Chondrocyte (in vitro differentiated cells): ENCODE measurements at regions not wholly inside any gene's neighbourhood (a gene's known extent, or its start where the extent isn't known, plus 50 kb on each side); places are given as distances from the start of the nearest gene placed in this dataset.

Experiments used
- DNase-seq: peaks from one replicate; pipeline ENCODE4 v3.0.0; 2021; ENCODE audit warnings: mixed read lengths, low spot score
- H3K27ac Mint-ChIP-seq: one replicate; pipeline ENCODE4 v1.8.0; 2021; ENCODE audit warnings: mild to moderate bottlenecking, moderate library complexity, mixed read lengths; ENCODE audit not compliant: unreplicated experiment
- H3K27me3 Mint-ChIP-seq: 2 replicates; pipeline ENCODE4 v1.8.0; 2021; ENCODE audit warnings: low read depth, mixed read lengths
- H3K36me3 Mint-ChIP-seq: 2 replicates; pipeline ENCODE4 v1.8.0; 2021; ENCODE audit warnings: low read depth, mixed read lengths
- H3K4me1 Mint-ChIP-seq: 2 replicates; pipeline ENCODE4 v1.8.0; 2021; ENCODE audit warnings: low read depth, mild to moderate bottlenecking, mixed read lengths
- H3K4me3 Mint-ChIP-seq: one replicate; pipeline ENCODE4 v1.8.0; 2021; ENCODE audit warnings: mild to moderate bottlenecking, moderate library complexity, mixed read lengths; ENCODE audit not compliant: unreplicated experiment
- H3K9me3 Mint-ChIP-seq: 2 replicates; pipeline ENCODE4 v1.8.0; 2021; ENCODE audit warnings: low read depth, mixed read lengths
- TF ChIP-seq, protein P1 (sequence below): fragments of 200-600 bp; sonication (generic); IDR thresholded peaks from 2 replicates; pipeline ENCODE4 v1.5.0; 2021; ENCODE audit warnings: antibody characterized with exemption, mild to moderate bottlenecking, moderate library complexity

DNA sequence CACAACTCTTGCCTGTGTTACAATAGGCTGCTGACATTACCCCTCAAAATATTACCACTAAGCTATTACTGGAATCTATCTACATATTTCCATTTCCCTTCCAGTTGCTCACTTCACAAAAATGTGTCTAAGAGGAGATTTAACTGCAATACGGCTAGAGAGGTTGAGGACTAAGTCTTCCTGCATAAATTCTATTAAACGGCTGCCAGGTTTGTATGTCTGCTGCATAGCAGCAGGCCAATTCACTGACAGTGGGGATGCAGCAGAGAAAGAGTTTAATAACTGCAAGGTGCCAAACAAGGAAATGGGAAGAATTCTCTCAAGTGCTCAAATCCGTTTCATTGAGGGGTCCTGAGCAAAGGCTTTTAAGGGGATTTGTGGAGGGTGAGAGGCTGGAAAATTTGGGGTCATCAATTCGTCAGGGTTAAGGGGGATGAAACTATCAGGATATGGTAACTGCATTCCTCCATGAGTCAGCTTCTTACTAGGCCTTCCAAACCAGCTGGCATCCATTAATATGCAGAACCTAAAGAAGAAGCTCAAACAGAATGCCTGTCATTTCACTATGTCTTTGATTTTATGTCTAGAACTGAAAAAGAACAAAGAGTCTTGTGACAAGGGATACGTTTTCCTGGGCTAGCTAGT lies 675.6 kb downstream of the TBL1XR1 start:
- Mint-ChIP-seq H3K27ac (peak overlapping the region; percentile 56), H3K9me3 (peaks cover 14% of the 10 kb centered on the region), H3K4me3 (no peak overlapping the region), H3K27me3 (no peaks in the 10 kb centered on the region), H3K36me3 (no peaks in the 10 kb centered on the region), H3K4me1 (peaks cover 7% of the 10 kb centered on the region)
- TF ChIP-seq, protein P1, sequence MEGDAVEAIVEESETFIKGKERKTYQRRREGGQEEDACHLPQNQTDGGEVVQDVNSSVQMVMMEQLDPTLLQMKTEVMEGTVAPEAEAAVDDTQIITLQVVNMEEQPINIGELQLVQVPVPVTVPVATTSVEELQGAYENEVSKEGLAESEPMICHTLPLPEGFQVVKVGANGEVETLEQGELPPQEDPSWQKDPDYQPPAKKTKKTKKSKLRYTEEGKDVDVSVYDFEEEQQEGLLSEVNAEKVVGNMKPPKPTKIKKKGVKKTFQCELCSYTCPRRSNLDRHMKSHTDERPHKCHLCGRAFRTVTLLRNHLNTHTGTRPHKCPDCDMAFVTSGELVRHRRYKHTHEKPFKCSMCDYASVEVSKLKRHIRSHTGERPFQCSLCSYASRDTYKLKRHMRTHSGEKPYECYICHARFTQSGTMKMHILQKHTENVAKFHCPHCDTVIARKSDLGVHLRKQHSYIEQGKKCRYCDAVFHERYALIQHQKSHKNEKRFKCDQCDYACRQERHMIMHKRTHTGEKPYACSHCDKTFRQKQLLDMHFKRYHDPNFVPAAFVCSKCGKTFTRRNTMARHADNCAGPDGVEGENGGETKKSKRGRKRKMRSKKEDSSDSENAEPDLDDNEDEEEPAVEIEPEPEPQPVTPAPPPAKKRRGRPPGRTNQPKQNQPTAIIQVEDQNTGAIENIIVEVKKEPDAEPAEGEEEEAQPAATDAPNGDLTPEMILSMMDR, result no peak
- DNase-seq, result no peak

DNA sequence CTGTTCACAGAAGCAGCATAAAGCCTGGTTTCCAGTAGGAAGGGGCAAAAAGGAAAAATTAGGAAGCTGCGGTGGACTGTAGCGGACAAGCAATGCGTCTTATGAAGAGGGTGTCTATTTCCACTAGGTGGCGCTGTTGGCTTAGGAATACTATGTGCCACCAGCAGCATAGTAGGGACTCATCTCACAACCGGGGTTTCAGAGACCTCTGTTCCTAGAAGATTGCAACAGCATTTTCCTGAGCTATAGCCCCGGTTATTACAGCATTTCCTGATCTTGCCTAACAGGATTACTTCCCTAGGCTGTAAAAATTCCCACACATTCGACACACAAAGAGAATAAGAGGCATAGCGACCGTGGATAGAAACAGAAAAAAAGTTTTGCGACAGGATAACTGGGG lies 683.0 kb downstream of the TBL1XR1 start:
- TF ChIP-seq, protein P1, result peak; percentile 84
- no peaks in the 10 kb centered on the region for H3K36me3 Mint-ChIP-seq
- no peaks in the 10 kb centered on the region for H3K4me1 Mint-ChIP-seq
- H3K4me3 Mint-ChIP-seq, result no peak overlapping the region
- H3K9me3 Mint-ChIP-seq, result peaks cover 7% of the 10 kb centered on the region
- H3K27me3 Mint-ChIP-seq, result no peaks in the 10 kb centered on the region
- DNase-seq, result no peak
- H3K27ac Mint-ChIP-seq, result no peak overlapping the region

- H3K9me3 Mint-ChIP-seq, result peaks cover 7% of the 10 kb centered on the region
- H3K27ac Mint-ChIP-seq, result no peak overlapping the region
- no peaks in the 10 kb centered on the region for H3K4me1 Mint-ChIP-seq
- TF ChIP-seq, protein P1, result no peak
- no peak overlapping the region for H3K4me3 Mint-ChIP-seq
- no peaks in the 10 kb centered on the region for H3K27me3 Mint-ChIP-seq
- DNase-seq, result no peak
- H3K36me3 Mint-ChIP-seq, result no peaks in the 10 kb centered on the region
Measured at GRCh38 chr3:176513604-176514003, 683.7 kb downstream of the TBL1XR1 start.

GRCh38 chr3:176512037-176512436 lies 685.2 kb downstream of the TBL1XR1 start:
- no peaks in the 10 kb centered on the region for H3K27me3 Mint-ChIP-seq
- no peak overlapping the region for H3K4me3 Mint-ChIP-seq
- H3K27ac Mint-ChIP-seq, result no peak overlapping the region
- H3K4me1 Mint-ChIP-seq, result no peaks in the 10 kb centered on the region
- peaks cover 4% of the 10 kb centered on the region for H3K9me3 Mint-ChIP-seq
- no peak for DNase-seq
- TF ChIP-seq, protein P1, result no peak
- no peaks in the 10 kb centered on the region for H3K36me3 Mint-ChIP-seq

DNA sequence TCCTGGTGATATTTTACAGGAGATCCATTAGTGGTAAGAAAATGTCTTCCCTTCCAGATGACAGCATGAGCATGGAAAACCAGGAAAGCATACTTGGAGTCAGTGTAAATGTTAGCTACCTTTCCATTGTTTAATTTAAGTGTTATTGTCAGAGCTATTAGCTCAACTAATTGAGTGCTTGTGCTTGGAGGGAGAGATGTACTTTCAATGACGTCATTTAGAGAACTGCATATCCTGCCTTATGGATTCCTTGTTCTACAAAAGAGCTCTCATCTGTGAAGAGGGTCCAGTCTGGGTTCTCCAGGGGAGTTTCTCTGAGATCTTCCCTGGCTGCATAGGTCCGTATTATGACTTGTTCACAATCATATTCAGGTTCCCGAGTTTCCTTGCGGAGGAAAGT lies 687.2 kb downstream of the TBL1XR1 start:
- H3K4me3 Mint-ChIP-seq, result no peak overlapping the region
- no peaks in the 10 kb centered on the region for H3K36me3 Mint-ChIP-seq
- no peaks in the 10 kb centered on the region for H3K4me1 Mint-ChIP-seq
- peaks cover 2% of the 10 kb centered on the region for H3K27me3 Mint-ChIP-seq
- H3K9me3 Mint-ChIP-seq, result peaks cover 4% of the 10 kb centered on the region
- H3K27ac Mint-ChIP-seq, result no peak overlapping the region
- TF ChIP-seq, protein P1, result no peak
- no peak for DNase-seq
